ENCODE measurements at regions not wholly inside any gene's neighbourhood (a gene's known extent, or its start where the extent isn't known, plus 50 kb on each side); places are given as distances from the start of the nearest gene placed in this dataset.
"Not testable (repeated sequence)": the region's sequence is repeated elsewhere in the genome, so short reads cannot be mapped to it uniquely, and the experiment has no call there.

- DNase-seq = no peak
- intact Hi-C loops (cut with DNase I) = no loop called here
Measured at GRCh38 chr1:83064589-83065242, 934.2 kb downstream of the TTLL7 start.

GRCh38 chr1:83060651-83061390 is 938.1 kb downstream of the TTLL7 start:
- intact Hi-C loops (cut with DNase I) = no loop called here
- no peak for DNase-seq

- intact Hi-C loops (cut with DNase I) = no loop called here
- peak in 2 of 10 donors; percentile 38 to 57 for DNase-seq
Measured at GRCh38 chr1:83060221-83060620, 938.7 kb downstream of the TTLL7 start.

- DNase-seq = no peak
- intact Hi-C loops (cut with DNase I) = no loop called here
Measured at GRCh38 chr1:83058327-83058726, 940.6 kb downstream of the TTLL7 start.

- DNase-seq = no peak
Measured at GRCh38 chr1:83055391-83056170, 943.4 kb downstream of the TTLL7 start.

GRCh38 chr1:83053446-83053845 is 945.5 kb downstream of the TTLL7 start:
- DNase-seq = no peak
- intact Hi-C loops (cut with DNase I) = no loop called here

More at GRCh38 chr1:83055391-83056170, 943.4 kb downstream of the TTLL7 start:
- intact Hi-C loops (cut with DNase I) = no loop called here

- intact Hi-C loops (cut with DNase I) = no loop called here
- no peak for DNase-seq
Measured at GRCh38 chr1:83052865-83053264, 946.1 kb downstream of the TTLL7 start.

- intact Hi-C loops (cut with DNase I); DNase-seq: not testable (repeated sequence)
Measured at GRCh38 chr1:83051053-83051452, 947.9 kb downstream of the TTLL7 start.

GRCh38 chr1:83043244-83043643 is 955.7 kb downstream of the TTLL7 start:
- intact Hi-C loops (cut with DNase I) = no loop called here

GRCh38 chr1:83039091-83039490 is 959.8 kb downstream of the TTLL7 start:
- DNase-seq; intact Hi-C loops (cut with DNase I): not testable (repeated sequence)

More at GRCh38 chr1:83043244-83043643, 955.7 kb downstream of the TTLL7 start:
- DNase-seq = no peak

GRCh38 chr1:83034851-83035250 is 964.1 kb downstream of the TTLL7 start:
- intact Hi-C loops (cut with DNase I) = no loop called here

GRCh38 chr1:83033682-83034081 is 965.2 kb downstream of the TTLL7 start:
- intact Hi-C loops (cut with DNase I) = no loop called here
- DNase-seq = no peak

More at GRCh38 chr1:83034851-83035250, 964.1 kb downstream of the TTLL7 start:
- no peak for DNase-seq

GRCh38 chr1:83029916-83030315 is 969.0 kb downstream of the TTLL7 start:
- no peak for DNase-seq
- intact Hi-C loops (cut with DNase I) = no loop called here

- no peak for DNase-seq
- intact Hi-C loops (cut with DNase I) = no loop called here
Measured at GRCh38 chr1:83029050-83029449, 969.9 kb downstream of the TTLL7 start.

GRCh38 chr1:83028467-83028866 is 970.5 kb downstream of the TTLL7 start:
- intact Hi-C loops (cut with DNase I) = no loop called here
- DNase-seq = no peak

GRCh38 chr1:83027511-83027910 is 971.4 kb downstream of the TTLL7 start:
- intact Hi-C loops (cut with DNase I) = no loop called here
- DNase-seq = no peak

GRCh38 chr1:83026745-83027144 is 972.2 kb downstream of the TTLL7 start:
- DNase-seq = no peak
- intact Hi-C loops (cut with DNase I) = no loop called here

GRCh38 chr1:83024251-83024767 is 974.6 kb downstream of the TTLL7 start:
- DNase-seq = no peak
- intact Hi-C loops (cut with DNase I) = no loop called here

GRCh38 chr1:83023212-83023611 is 975.7 kb downstream of the TTLL7 start:
- intact Hi-C loops (cut with DNase I) = no loop called here
- no peak for DNase-seq

GRCh38 chr1:83022206-83022605 is 976.7 kb downstream of the TTLL7 start:
- intact Hi-C loops (cut with DNase I) = no loop called here
- no peak for DNase-seq

GRCh38 chr1:83017701-83018100 is 981.2 kb downstream of the TTLL7 start:
- intact Hi-C loops (cut with DNase I) = no loop called here
- no peak for DNase-seq

Data from posterior cingulate gyrus (tissue), 11 donors.